Hepatocyte (in vitro differentiated cells): ENCODE measurements at regions not wholly inside any gene's neighbourhood (a gene's known extent, or its start where the extent isn't known, plus 50 kb on each side); places are given as distances from the start of the nearest gene placed in this dataset.

Experiments
- DNase-seq: peaks from one replicate; pipeline ENCODE4 v3.0.0-alpha.2; 2016; ENCODE audit warnings: low spot score
- H2AFZ ChIP-seq: fragments of 200-600 bp; sonication (generic); 2 replicates; pipeline ENCODE4 v1.6.0; 2016; ENCODE audit warnings: antibody characterized with exemption, mild to moderate bottlenecking
- H3K27ac ChIP-seq: fragments of 200-600 bp; sonication (generic); 2 replicates; pipeline ENCODE4 v1.5.1; 2016; ENCODE audit warnings: mild to moderate bottlenecking
- H3K27me3 ChIP-seq: fragments of 200-600 bp; sonication (generic); 2 replicates; pipeline ENCODE4 v1.6.1; 2016
- H3K36me3 ChIP-seq: fragments of 200-600 bp; sonication (generic); replicated peaks from 2 replicates; pipeline ENCODE4 v1.5.1; 2016; ENCODE audit warnings: low read depth; ENCODE audit not compliant: insufficient read depth
- H3K4me1 ChIP-seq: fragments of 200-600 bp; sonication (generic); 2 replicates; pipeline ENCODE4 v1.5.1; 2016; ENCODE audit warnings: mild to moderate bottlenecking, moderate library complexity; ENCODE audit not compliant: insufficient read depth
- H3K4me2 ChIP-seq: fragments of 200-600 bp; sonication (generic); 2 replicates; pipeline ENCODE4 v1.6.0; 2016
- H3K4me3 ChIP-seq: fragments of 200-600 bp; sonication (generic); 2 replicates; pipeline ENCODE4 v1.5.1; 2016; ENCODE audit warnings: mild to moderate bottlenecking
- H3K79me2 ChIP-seq: fragments of 200-600 bp; sonication (generic); 2 replicates; pipeline ENCODE4 v1.6.0; 2017; ENCODE audit warnings: mild to moderate bottlenecking
- H3K9me2 ChIP-seq: fragments of 200-600 bp; sonication (generic); replicated peaks from 2 replicates; pipeline ENCODE4 v1.6.0; 2017; ENCODE audit warnings: mild to moderate bottlenecking; ENCODE audit not compliant: insufficient read depth
- H3K9me3 ChIP-seq: fragments of 200-600 bp; sonication (generic); 2 replicates; pipeline ENCODE4 v1.5.1; 2016; ENCODE audit warnings: low read depth, mild to moderate bottlenecking
- H4K20me1 ChIP-seq: fragments of 200-600 bp; sonication (generic); 2 replicates; pipeline ENCODE4 v1.6.0; 2016; ENCODE audit warnings: mild to moderate bottlenecking; ENCODE audit not compliant: insufficient read depth, poor library complexity, severe bottlenecking
- CTCF ChIP-seq: fragments of 200-600 bp; sonication (generic); IDR thresholded peaks from 2 replicates; pipeline ENCODE4 v1.5.1; 2016; ENCODE audit warnings: antibody characterized with exemption, mild to moderate bottlenecking; ENCODE audit not compliant: poor library complexity
- EZH2 ChIP-seq: fragments of 200-600 bp; sonication (generic); IDR thresholded peaks from 2 replicates; pipeline ENCODE4 v1.6.1; 2016; ENCODE audit warnings: antibody characterized with exemption, mild to moderate bottlenecking, borderline replicate concordance
- EZH2phosphoT487 ChIP-seq: fragments of 200-600 bp; sonication (generic); IDR thresholded peaks from one replicate; pipeline ENCODE4 v1.6.1; 2018; ENCODE audit warnings: antibody characterized with exemption, mild to moderate bottlenecking, low read depth, moderate library complexity; ENCODE audit not compliant: unreplicated experiment, severe bottlenecking
- WGBS: methylation state at CpG from one replicate; pipeline ENCODE4 v1.1.6; 2016; ENCODE audit warnings: low lambda C conversion rate; ENCODE audit errors: missing lambda C conversion rate; 5-methylcytosine and 5-hydroxymethylcytosine counted together

GRCh38 chr22:49480331-49480730 lies 347.3 kb downstream of the BRD1 start:
- WGBS: 65% methylated on average over 9 of the region's 9 CpGs
- Histone ChIP-seq H2AFZ (no peak overlapping the region), H3K79me2 (no peaks in the 10 kb centered on the region), H3K4me2 (no peak overlapping the region), H3K36me3 (no peaks in the 10 kb centered on the region), H3K4me1 (peaks cover 4% of the 10 kb centered on the region), H4K20me1 (no peaks in the 10 kb centered on the region), H3K27me3 (peaks cover 28% of the 10 kb centered on the region), H3K4me3 (no peak overlapping the region), H3K9me2 (no peaks in the 10 kb centered on the region), H3K27ac (no peak overlapping the region), H3K9me3 (no peaks in the 10 kb centered on the region)
- no peak for DNase-seq
- TF ChIP-seq EZH2phosphoT487 (no peak), CTCF (no peak), EZH2 (no peak)

DNA sequence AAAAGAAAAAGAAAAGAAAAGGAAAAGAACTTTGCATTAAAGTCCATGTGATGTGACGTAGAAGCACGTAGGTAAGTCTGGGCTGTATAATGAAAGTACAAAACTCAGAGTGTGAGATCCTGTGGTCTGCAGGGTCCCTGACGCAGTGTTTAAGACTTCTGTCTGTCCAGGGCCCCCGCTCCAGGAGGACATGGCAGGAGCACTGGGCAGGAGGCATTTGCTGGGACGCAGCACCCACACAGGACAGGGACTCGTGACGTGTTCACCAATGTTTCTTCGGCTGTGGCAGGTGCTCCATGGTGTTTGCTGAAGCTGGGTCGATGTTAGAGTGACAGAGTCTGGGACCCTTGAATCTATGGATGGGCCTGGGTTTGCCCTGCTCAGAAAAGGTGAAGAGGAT lies 348.1 kb downstream of the BRD1 start:
- WGBS: 94% methylated on average over 9 of the region's 9 CpGs

GRCh38 chr22:49476800-49477400 lies 350.8 kb downstream of the BRD1 start:
- Histone ChIP-seq H4K20me1 (no peaks in the 10 kb centered on the region), H3K27me3 (peaks cover 20% of the 10 kb centered on the region), H3K9me3 (no peaks in the 10 kb centered on the region), H3K9me2 (no peaks in the 10 kb centered on the region), H3K27ac (no peak overlapping the region), H3K4me3 (no peak overlapping the region), H3K4me1 (no peaks in the 10 kb centered on the region), H3K36me3 (no peaks in the 10 kb centered on the region), H2AFZ (no peak overlapping the region), H3K79me2 (no peaks in the 10 kb centered on the region), H3K4me2 (no peak overlapping the region)
- TF ChIP-seq EZH2phosphoT487 (no peak), EZH2 (no peak), CTCF (no peak)
- no peak for DNase-seq

More for the DNA sequence above, 348.1 kb downstream of the BRD1 start:
- H3K4me3 ChIP-seq: no peak overlapping the region
- no peaks in the 10 kb centered on the region for H3K79me2 ChIP-seq
- no peaks in the 10 kb centered on the region for H3K36me3 ChIP-seq
- peaks cover 4% of the 10 kb centered on the region for H3K4me1 ChIP-seq
- H3K27me3 ChIP-seq: peaks cover 28% of the 10 kb centered on the region
- no peaks in the 10 kb centered on the region for H4K20me1 ChIP-seq
- no peak for DNase-seq
- no peaks in the 10 kb centered on the region for H3K9me3 ChIP-seq
- H3K4me2 ChIP-seq: no peak overlapping the region
- TF ChIP-seq CTCF (no peak), EZH2phosphoT487 (no peak), EZH2 (no peak)
- H2AFZ ChIP-seq: no peak overlapping the region
- no peaks in the 10 kb centered on the region for H3K9me2 ChIP-seq
- H3K27ac ChIP-seq: no peak overlapping the region

- Histone ChIP-seq H3K79me2 (no peaks in the 10 kb centered on the region), H3K9me2 (no peaks in the 10 kb centered on the region), H3K4me3 (no peak overlapping the region), H3K27ac (no peak overlapping the region), H3K36me3 (no peaks in the 10 kb centered on the region), H2AFZ (no peak overlapping the region), H4K20me1 (no peaks in the 10 kb centered on the region), H3K27me3 (peaks cover 14% of the 10 kb centered on the region), H3K9me3 (no peaks in the 10 kb centered on the region), H3K4me1 (no peaks in the 10 kb centered on the region), H3K4me2 (no peak overlapping the region)
- TF ChIP-seq EZH2 (no peak), EZH2phosphoT487 (no peak), CTCF (no peak)
- WGBS: 72% methylated on average over 5 of the region's 5 CpGs
- DNase-seq: no peak
These were observed 351.5 kb downstream of the BRD1 start for GRCh38 chr22:49476176-49476575.
